Transverse colon (tissue), 3 donors: ENCODE measurements at regions not wholly inside any gene's neighbourhood (a gene's known extent, or its start where the extent isn't known, plus 50 kb on each side); places are given as distances from the start of the nearest gene placed in this dataset.

Experiments
- POLR2A ChIP-seq: fragments of 450-650 bp; IDR thresholded peaks from one replicate; pipeline ENCODE4 v1.6.1; 2016; ENCODE audit warnings: antibody characterized with exemption, mild to moderate bottlenecking, moderate library complexity
- TF ChIP-seq, protein P1 (sequence below), 5 experiments: fragments of 200-600 bp in 3 of 5; fragments of 450-650 bp in 2 of 5; sonication (generic) in 3 of 5; IDR thresholded peaks; 1 replicate in 2 of 5; 2 replicates in 3 of 5; pipeline ENCODE4 v1.5.1; 2016 to 2017; ENCODE audit warnings: antibody characterized with exemption in 5 of 5, inconsistent platforms in 3 of 5, mild to moderate bottlenecking in 2 of 5, moderate library complexity in 1 of 5

DNA sequence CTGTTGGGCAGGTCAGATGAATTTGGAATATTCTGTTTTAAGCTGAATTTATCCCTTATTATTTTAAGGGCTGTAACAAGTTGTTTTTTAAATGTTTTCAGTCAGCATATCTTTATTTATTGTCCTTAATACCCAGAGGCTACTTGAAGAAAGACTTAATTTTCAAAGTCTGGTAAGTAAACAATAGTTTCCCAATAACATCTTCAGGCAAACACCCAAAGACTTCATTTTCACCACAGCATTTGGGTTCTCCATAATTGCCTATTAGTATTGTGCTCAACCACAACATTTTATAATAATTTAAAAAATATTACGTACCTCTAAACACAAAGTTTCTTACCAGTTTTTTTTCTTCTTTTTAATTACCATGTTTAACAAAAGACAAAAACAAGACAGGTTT is 60.0 kb upstream of the MKLN1 start:
- TF ChIP-seq, protein P1, sequence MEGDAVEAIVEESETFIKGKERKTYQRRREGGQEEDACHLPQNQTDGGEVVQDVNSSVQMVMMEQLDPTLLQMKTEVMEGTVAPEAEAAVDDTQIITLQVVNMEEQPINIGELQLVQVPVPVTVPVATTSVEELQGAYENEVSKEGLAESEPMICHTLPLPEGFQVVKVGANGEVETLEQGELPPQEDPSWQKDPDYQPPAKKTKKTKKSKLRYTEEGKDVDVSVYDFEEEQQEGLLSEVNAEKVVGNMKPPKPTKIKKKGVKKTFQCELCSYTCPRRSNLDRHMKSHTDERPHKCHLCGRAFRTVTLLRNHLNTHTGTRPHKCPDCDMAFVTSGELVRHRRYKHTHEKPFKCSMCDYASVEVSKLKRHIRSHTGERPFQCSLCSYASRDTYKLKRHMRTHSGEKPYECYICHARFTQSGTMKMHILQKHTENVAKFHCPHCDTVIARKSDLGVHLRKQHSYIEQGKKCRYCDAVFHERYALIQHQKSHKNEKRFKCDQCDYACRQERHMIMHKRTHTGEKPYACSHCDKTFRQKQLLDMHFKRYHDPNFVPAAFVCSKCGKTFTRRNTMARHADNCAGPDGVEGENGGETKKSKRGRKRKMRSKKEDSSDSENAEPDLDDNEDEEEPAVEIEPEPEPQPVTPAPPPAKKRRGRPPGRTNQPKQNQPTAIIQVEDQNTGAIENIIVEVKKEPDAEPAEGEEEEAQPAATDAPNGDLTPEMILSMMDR (IDR thresholded peaks at IDR 0.05): no peak
- no peak for TF ChIP-seq POLR2A
